ENCODE measurements at regions not wholly inside any gene's neighbourhood (a gene's known extent, or its start where the extent isn't known, plus 50 kb on each side); places are given as distances from the start of the nearest gene placed in this dataset.

- H2AFZ ChIP-seq (ENCODE audit: low read depth, low read length), result no peak overlapping the region
- H3K18ac ChIP-seq (ENCODE audit: low read depth in 1 of 2, low read length in 2 of 2), result no peak overlapping the region
- H2BK15ac ChIP-seq (ENCODE audit: low read depth, poor library complexity, severe bottlenecking), result no peak overlapping the region
- H2BK5ac ChIP-seq (ENCODE audit: low read depth, low read length, poor library complexity, severe bottlenecking), result no peak overlapping the region
- H3K27ac ChIP-seq (ENCODE audit: low read length, poor library complexity, severe bottlenecking), result no peak overlapping the region
- no peaks in the 10 kb centered on the region for H3K36me3 ChIP-seq (ENCODE audit: control insufficient read depth in 1 of 2, insufficient read depth in 2 of 2, low read depth in 1 of 2, low read length in 2 of 2)
- WGBS, result no CpG with 5 or more reads among the region's 2 CpGs
- peaks cover 3% of the 10 kb centered on the region for H3K9me3 ChIP-seq (ENCODE audit: control insufficient read depth, low read length)
- H2BK12ac ChIP-seq (ENCODE audit: low read length in 2 of 2), result no peak overlapping the region
- H2BK120ac ChIP-seq (ENCODE audit: low read depth, low read length), result no peak overlapping the region
- no peak overlapping the region for H4K91ac ChIP-seq (ENCODE audit: low read length)
- no peak overlapping the region for H3K23ac ChIP-seq (ENCODE audit: low read length in 2 of 2)
- no peak overlapping the region for H2AK5ac ChIP-seq (ENCODE audit: low read length, severe bottlenecking)
- no peak overlapping the region for H3K14ac ChIP-seq (ENCODE audit: low read length in 2 of 2)
- no peak overlapping the region for H3K4me3 ChIP-seq (ENCODE audit: insufficient read depth in 1 of 2, low read depth in 1 of 2, low read length in 2 of 2)
- no peak overlapping the region for H3K9ac ChIP-seq (ENCODE audit: low read length)
- no peak overlapping the region for H3K4me2 ChIP-seq (ENCODE audit: low read length, poor library complexity, severe bottlenecking)
- H3K4me1 ChIP-seq (ENCODE audit: control insufficient read depth, insufficient read depth, low read depth, low read length), result no peaks in the 10 kb centered on the region
- H3K79me1 ChIP-seq (replicated peaks; ENCODE audit: low read length, poor library complexity, severe bottlenecking), result no peaks in the 10 kb centered on the region
- no peak overlapping the region for H3K4ac ChIP-seq (ENCODE audit: low read depth in 1 of 2, low read length in 2 of 2)
- H3K27me3 ChIP-seq (ENCODE audit: control insufficient read depth in 1 of 2, insufficient read depth in 1 of 2, low read length in 2 of 2), result no peaks in the 10 kb centered on the region
- DNase-seq, result peak; percentile 6
- H4K8ac ChIP-seq (ENCODE audit: low read length), result no peak overlapping the region
Measured at GRCh38 chr3:152902141-152902669, 67.3 kb downstream of the P2RY1 start.

- Histone ChIP-seq H3K18ac (ENCODE audit: low read depth in 1 of 2, low read length in 2 of 2) (no peak overlapping the region), H2AK5ac (ENCODE audit: low read length, severe bottlenecking) (no peak overlapping the region), H2BK12ac (ENCODE audit: low read length in 2 of 2) (no peak overlapping the region), H2BK120ac (ENCODE audit: low read depth, low read length) (no peak overlapping the region), H3K4me2 (ENCODE audit: low read length, poor library complexity, severe bottlenecking) (no peak overlapping the region), H4K8ac (ENCODE audit: low read length) (no peak overlapping the region), H3K14ac (ENCODE audit: low read length in 2 of 2) (no peak overlapping the region), H3K36me3 (ENCODE audit: control insufficient read depth in 1 of 2, insufficient read depth in 2 of 2, low read depth in 1 of 2, low read length in 2 of 2) (no peaks in the 10 kb centered on the region), H3K27me3 (ENCODE audit: control insufficient read depth in 1 of 2, insufficient read depth in 1 of 2, low read length in 2 of 2) (no peaks in the 10 kb centered on the region), H4K91ac (ENCODE audit: low read length) (no peak overlapping the region), H3K79me1 (replicated peaks; ENCODE audit: low read length, poor library complexity, severe bottlenecking) (no peaks in the 10 kb centered on the region), H3K9me3 (ENCODE audit: control insufficient read depth, low read length) (peaks cover 3% of the 10 kb centered on the region), H2BK15ac (ENCODE audit: low read depth, poor library complexity, severe bottlenecking) (no peak overlapping the region), H3K27ac (ENCODE audit: low read length, poor library complexity, severe bottlenecking) (no peak overlapping the region), H3K23ac (ENCODE audit: low read length in 2 of 2) (no peak overlapping the region), H2BK5ac (ENCODE audit: low read depth, low read length, poor library complexity, severe bottlenecking) (no peak overlapping the region), H3K4me3 (ENCODE audit: insufficient read depth in 1 of 2, low read depth in 1 of 2, low read length in 2 of 2) (no peak overlapping the region), H2AFZ (ENCODE audit: low read depth, low read length) (no peak overlapping the region), H3K9ac (ENCODE audit: low read length) (no peak overlapping the region), H3K4ac (ENCODE audit: low read depth in 1 of 2, low read length in 2 of 2) (no peak overlapping the region), H3K4me1 (ENCODE audit: control insufficient read depth, insufficient read depth, low read depth, low read length) (no peaks in the 10 kb centered on the region)
- DNase-seq, result no peak
Measured at GRCh38 chr3:152905631-152906030, 70.7 kb downstream of the P2RY1 start.

- Histone ChIP-seq H3K27me3 (ENCODE audit: control insufficient read depth in 1 of 2, insufficient read depth in 1 of 2, low read length in 2 of 2) (no peaks in the 10 kb centered on the region), H3K9ac (ENCODE audit: low read length) (peak overlapping the region; percentile 48), H3K18ac (ENCODE audit: low read depth in 1 of 2, low read length in 2 of 2) (no peak overlapping the region), H3K14ac (ENCODE audit: low read length in 2 of 2) (no peak overlapping the region), H3K4me1 (ENCODE audit: control insufficient read depth, insufficient read depth, low read depth, low read length) (no peaks in the 10 kb centered on the region), H2BK5ac (ENCODE audit: low read depth, low read length, poor library complexity, severe bottlenecking) (no peak overlapping the region), H3K4me3 (ENCODE audit: insufficient read depth in 1 of 2, low read depth in 1 of 2, low read length in 2 of 2) (no peak overlapping the region), H4K8ac (ENCODE audit: low read length) (no peak overlapping the region), H2BK120ac (ENCODE audit: low read depth, low read length) (no peak overlapping the region), H3K4me2 (ENCODE audit: low read length, poor library complexity, severe bottlenecking) (no peak overlapping the region), H3K79me1 (replicated peaks; ENCODE audit: low read length, poor library complexity, severe bottlenecking) (no peaks in the 10 kb centered on the region), H3K23ac (ENCODE audit: low read length in 2 of 2) (no peak overlapping the region), H2BK12ac (ENCODE audit: low read length in 2 of 2) (no peak overlapping the region), H3K4ac (ENCODE audit: low read depth in 1 of 2, low read length in 2 of 2) (no peak overlapping the region), H3K36me3 (ENCODE audit: control insufficient read depth in 1 of 2, insufficient read depth in 2 of 2, low read depth in 1 of 2, low read length in 2 of 2) (no peaks in the 10 kb centered on the region), H2AFZ (ENCODE audit: low read depth, low read length) (no peak overlapping the region), H3K9me3 (ENCODE audit: control insufficient read depth, low read length) (peaks cover 3% of the 10 kb centered on the region), H3K27ac (ENCODE audit: low read length, poor library complexity, severe bottlenecking) (no peak overlapping the region), H2AK5ac (ENCODE audit: low read length, severe bottlenecking) (no peak overlapping the region), H4K91ac (ENCODE audit: low read length) (no peak overlapping the region), H2BK15ac (ENCODE audit: low read depth, poor library complexity, severe bottlenecking) (no peak overlapping the region)
- peak; percentile 23 for DNase-seq
- WGBS, result 75% methylated on average over 2 of the region's 2 CpGs
Measured at GRCh38 chr3:152909180-152909883, 74.4 kb downstream of the P2RY1 start.

GRCh38 chr3:152910211-152910610 is 75.3 kb downstream of the P2RY1 start:
- WGBS, result 75% methylated on average over 4 of the region's 4 CpGs
- no peaks in the 10 kb centered on the region for H3K27me3 ChIP-seq (ENCODE audit: control insufficient read depth in 1 of 2, insufficient read depth in 1 of 2, low read length in 2 of 2)

More at GRCh38 chr3:152910211-152910610, 75.3 kb downstream of the P2RY1 start:
- peak; percentile 6 for DNase-seq
- Histone ChIP-seq H3K27ac (ENCODE audit: low read length, poor library complexity, severe bottlenecking) (no peak overlapping the region), H3K4me2 (ENCODE audit: low read length, poor library complexity, severe bottlenecking) (no peak overlapping the region), H3K23ac (ENCODE audit: low read length in 2 of 2) (no peak overlapping the region), H3K36me3 (ENCODE audit: control insufficient read depth in 1 of 2, insufficient read depth in 2 of 2, low read depth in 1 of 2, low read length in 2 of 2) (no peaks in the 10 kb centered on the region), H3K18ac (ENCODE audit: low read depth in 1 of 2, low read length in 2 of 2) (no peak overlapping the region), H3K4ac (ENCODE audit: low read depth in 1 of 2, low read length in 2 of 2) (no peak overlapping the region), H3K9ac (ENCODE audit: low read length) (no peak overlapping the region), H3K9me3 (ENCODE audit: control insufficient read depth, low read length) (no peaks in the 10 kb centered on the region), H2BK15ac (ENCODE audit: low read depth, poor library complexity, severe bottlenecking) (no peak overlapping the region), H3K4me3 (ENCODE audit: insufficient read depth in 1 of 2, low read depth in 1 of 2, low read length in 2 of 2) (no peak overlapping the region), H2BK12ac (ENCODE audit: low read length in 2 of 2) (peak overlapping the region in 1 of 2 experiments; percentile 31), H3K4me1 (ENCODE audit: control insufficient read depth, insufficient read depth, low read depth, low read length) (no peaks in the 10 kb centered on the region), H2BK5ac (ENCODE audit: low read depth, low read length, poor library complexity, severe bottlenecking) (no peak overlapping the region), H2BK120ac (ENCODE audit: low read depth, low read length) (no peak overlapping the region), H2AK5ac (ENCODE audit: low read length, severe bottlenecking) (no peak overlapping the region), H3K79me1 (replicated peaks; ENCODE audit: low read length, poor library complexity, severe bottlenecking) (no peaks in the 10 kb centered on the region), H4K8ac (ENCODE audit: low read length) (no peak overlapping the region), H2AFZ (ENCODE audit: low read depth, low read length) (no peak overlapping the region), H4K91ac (ENCODE audit: low read length) (no peak overlapping the region), H3K14ac (ENCODE audit: low read length in 2 of 2) (no peak overlapping the region)
